SK-N-SH treated with all-trans-retinoic acid at 6 μM for 48 hours (cell line): ENCODE measurements at regions not wholly inside any gene's neighbourhood (a gene's known extent, or its start where the extent isn't known, plus 50 kb on each side); places are given as distances from the start of the nearest gene placed in this dataset.

Source experiments
- BACH2 ChIP-seq: fragments of 250-450 bp; sonication (Bioruptor Pico); IDR thresholded peaks from 2 replicates; pipeline ENCODE4 v1.9.0; 2021; ENCODE audit warnings: mild to moderate bottlenecking, borderline replicate concordance
- PPARA ChIP-seq: fragments of 250-450 bp; sonication (Bioruptor Pico); IDR thresholded peaks from 2 replicates; pipeline ENCODE4 v1.5.0; 2020; ENCODE audit warnings: mild to moderate bottlenecking, borderline replicate concordance
- ZFP30 ChIP-seq: fragments of 450-650 bp; formaldehyde crosslinking; IDR thresholded peaks from 2 replicates; pipeline ENCODE4 v1.5.0; 2022; ENCODE audit warnings: mild to moderate bottlenecking, moderate library complexity
- ZNF8 ChIP-seq: fragments of 450-650 bp; formaldehyde crosslinking; IDR thresholded peaks from 2 replicates; pipeline ENCODE4 v1.5.0; 2020; ENCODE audit warnings: mild to moderate bottlenecking, moderate library complexity

DNA sequence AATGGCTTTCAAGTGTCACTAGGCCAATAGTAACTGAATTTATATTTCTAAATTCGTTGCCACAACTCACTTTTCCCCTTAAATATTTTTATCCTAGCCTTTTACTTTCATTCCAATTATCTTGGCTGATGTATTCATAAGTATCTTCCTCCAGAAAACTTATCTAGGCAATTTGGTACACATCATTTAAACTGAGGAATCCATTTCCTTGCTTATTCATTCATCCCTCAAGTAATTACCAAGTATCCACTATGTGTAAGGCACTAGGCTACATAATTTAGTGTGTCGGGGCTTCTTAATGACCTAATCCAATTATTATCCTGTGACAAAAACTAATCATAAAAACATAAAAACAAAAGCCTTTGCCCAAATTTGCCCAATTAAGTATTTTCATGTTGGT is 258.3 kb upstream of the TCF21 start:
- TF ChIP-seq PPARA (no peak), ZNF8 (CRISPR knock-in tag) (no peak), ZFP30 (CRISPR knock-in tag) (no peak), BACH2 (CRISPR knock-in tag) (no peak)
